ENCODE measurements at regions not wholly inside any gene's neighbourhood (a gene's known extent, or its start where the extent isn't known, plus 50 kb on each side); places are given as distances from the start of the nearest gene placed in this dataset.
"Not testable (repeated sequence)": the region's sequence is repeated elsewhere in the genome, so short reads cannot be mapped to it uniquely, and the experiment has no call there.

GRCh38 chr3:5366746-5367145 is 179.2 kb downstream of the EDEM1 start:
- DNase-seq (ENCODE audit: low read depth) = no peak
- no peak for TF ChIP-seq CTCF (IDR thresholded peaks at IDR 0.05; ENCODE audit: insufficient read depth, low read depth, low read length, missing control alignments)
- H3K4me3 ChIP-seq (ENCODE audit: low read depth, low read length) = no peak overlapping the region

DNA sequence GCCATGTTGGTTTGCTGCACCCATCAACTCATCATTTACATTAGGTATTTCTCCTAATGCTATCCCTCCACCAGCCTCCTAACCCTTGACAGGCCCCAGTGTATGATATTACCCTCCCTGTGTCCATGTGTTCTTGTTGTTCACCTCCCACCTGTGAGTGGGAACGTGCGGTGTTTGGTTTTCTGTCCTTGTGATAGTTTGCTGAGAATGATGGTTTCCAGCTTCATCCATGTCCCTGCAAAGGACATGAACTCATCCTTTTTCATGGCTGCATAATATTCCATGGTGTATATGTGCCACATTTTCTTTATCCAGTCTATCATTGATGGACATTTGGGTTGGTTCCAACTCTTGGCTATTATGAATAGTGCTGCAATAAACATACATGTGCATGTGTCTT is 184.0 kb downstream of the EDEM1 start:
- H3K4me3 ChIP-seq (ENCODE audit: low read depth, low read length); DNase-seq (ENCODE audit: low read depth): not testable (repeated sequence)

DNA sequence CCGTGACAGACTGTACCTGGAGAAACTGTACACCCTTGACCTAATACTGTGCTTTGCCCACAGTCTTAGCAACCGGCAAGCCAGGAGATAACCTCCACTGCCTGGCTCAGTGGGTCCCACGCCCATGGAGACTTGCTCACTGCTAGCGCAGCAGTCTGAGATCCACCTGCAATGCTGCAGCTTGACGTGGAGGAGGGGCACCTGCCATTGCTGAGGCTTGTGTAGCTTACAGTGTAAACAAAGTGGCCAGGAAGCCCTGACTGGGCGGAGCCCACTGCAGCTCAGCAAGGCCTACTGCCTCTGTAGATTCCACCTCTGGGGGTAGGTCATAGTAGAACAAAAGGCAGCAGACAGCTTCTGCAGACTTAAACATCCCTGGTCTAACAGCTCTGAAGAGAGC is 189.3 kb downstream of the EDEM1 start:
- no peak for TF ChIP-seq CTCF (IDR thresholded peaks at IDR 0.05; ENCODE audit: insufficient read depth, low read depth, low read length, missing control alignments)
- H3K4me3 ChIP-seq (ENCODE audit: low read depth, low read length) = no peak overlapping the region
- peak; percentile 70 for DNase-seq (ENCODE audit: low read depth)

DNA sequence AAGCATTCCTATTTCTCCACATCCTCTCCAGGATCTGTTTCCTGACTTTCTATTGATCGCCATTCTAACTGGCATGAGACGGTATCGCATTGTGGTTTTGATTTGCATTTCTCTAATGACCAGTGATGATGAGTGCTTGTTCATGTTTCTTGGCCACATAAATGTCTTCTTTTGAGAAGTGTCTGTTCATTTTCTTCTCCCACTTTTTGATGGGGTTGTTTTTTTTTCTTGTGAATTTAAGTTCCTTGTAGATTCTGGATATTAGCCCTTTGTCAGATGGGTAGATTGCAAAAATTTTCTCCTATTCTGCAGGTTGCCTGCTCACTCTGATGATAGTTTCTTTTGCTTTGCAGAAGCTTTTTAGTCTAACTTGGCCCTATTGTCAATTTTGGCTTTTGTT is 191.8 kb downstream of the EDEM1 start:
- H3K4me3 ChIP-seq (ENCODE audit: low read depth, low read length); DNase-seq (ENCODE audit: low read depth): not testable (repeated sequence)

- H3K4me3 ChIP-seq (ENCODE audit: low read depth, low read length) = not testable (repeated sequence)
- DNase-seq (ENCODE audit: low read depth) = peak; percentile 75
Observed at GRCh38 chr3:5383486-5384263, 196.2 kb downstream of the EDEM1 start.

DNA sequence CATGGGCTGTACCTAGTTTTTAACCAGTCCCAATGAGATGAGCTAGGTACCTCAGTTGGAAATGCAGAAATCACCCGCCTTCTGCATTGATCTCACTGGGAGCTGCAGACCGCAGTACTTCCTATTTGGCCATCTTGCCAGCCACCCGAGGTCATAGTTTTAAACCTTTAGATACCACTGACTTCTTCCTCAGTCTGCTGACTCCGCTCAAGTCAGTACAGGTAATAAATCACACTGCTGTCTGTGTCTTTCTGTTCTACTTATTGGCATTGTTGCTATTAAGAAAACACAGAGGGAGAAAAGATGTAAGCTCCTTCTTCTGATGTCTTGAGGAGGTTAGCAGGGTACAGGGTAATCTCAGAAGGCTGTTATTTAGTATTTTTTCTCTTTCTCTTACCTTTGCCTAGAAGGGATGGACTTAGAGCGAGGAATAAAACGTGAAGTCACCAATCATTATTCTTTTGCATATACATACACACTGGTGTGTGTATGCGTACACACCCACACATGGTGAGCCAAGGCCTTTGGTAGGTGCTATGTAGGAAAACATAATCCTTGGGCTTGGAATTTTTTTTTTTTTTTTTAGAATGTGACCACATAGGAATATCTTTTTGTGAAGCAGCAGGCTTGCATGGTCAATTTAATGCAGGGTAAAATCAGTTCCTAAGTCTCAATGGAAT is 197.2 kb downstream of the EDEM1 start:
- H3K4me3 ChIP-seq (ENCODE audit: low read depth, low read length) = no peak overlapping the region
- DNase-seq (ENCODE audit: low read depth) = no peak
- no peak for TF ChIP-seq CTCF (IDR thresholded peaks at IDR 0.05; ENCODE audit: insufficient read depth, low read depth, low read length, missing control alignments)

- DNase-seq (ENCODE audit: low read depth) = no peak
- no peak for TF ChIP-seq CTCF (IDR thresholded peaks at IDR 0.05; ENCODE audit: insufficient read depth, low read depth, low read length, missing control alignments)
- H3K4me3 ChIP-seq (ENCODE audit: low read depth, low read length) = no peak overlapping the region
Observed at GRCh38 chr3:5388091-5388490, 200.6 kb downstream of the EDEM1 start.

DNA sequence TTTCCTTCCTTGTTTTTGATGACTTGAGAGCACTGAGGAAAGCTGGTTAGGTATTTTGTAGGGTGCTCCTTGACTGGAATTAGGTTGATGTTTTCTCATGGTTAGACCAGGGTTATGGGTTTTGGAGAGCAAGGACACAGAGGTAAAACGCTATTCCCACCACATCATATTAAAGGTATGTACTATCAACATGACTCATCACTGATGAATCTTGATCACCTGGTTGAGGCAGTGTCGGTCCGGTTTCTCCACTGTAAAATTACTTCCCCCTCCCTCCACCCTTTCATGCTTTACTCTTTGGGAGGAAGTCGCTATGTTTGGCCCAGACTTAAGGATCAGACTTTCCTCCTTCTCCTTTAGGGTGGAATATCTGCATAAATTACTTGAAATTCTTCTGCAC is 201.6 kb downstream of the EDEM1 start:
- DNase-seq (ENCODE audit: low read depth) = peak; percentile 8
- no peak for TF ChIP-seq CTCF (IDR thresholded peaks at IDR 0.05; ENCODE audit: insufficient read depth, low read depth, low read length, missing control alignments)
- H3K4me3 ChIP-seq (ENCODE audit: low read depth, low read length) = no peak overlapping the region
